Activated CD8-positive, alpha-beta T cell treated with anti-CD3 and anti-CD28 coated beads for 36 hours (primary cell): ENCODE measurements at regions not wholly inside any gene's neighbourhood (a gene's known extent, or its start where the extent isn't known, plus 50 kb on each side); places are given as distances from the start of the nearest gene placed in this dataset.

ENCODE experiments used
- ATAC-seq: fragments of 200-7000 bp; cut with Tn5 transposase; one replicate; pipeline ENCODE4 v1.10.0; 2021; ENCODE audit warnings: mild to moderate bottlenecking, moderate library complexity
- CTCF ChIA-PET: fragments of 350-600 bp; sonication (Branson Sonifier 250); formaldehyde crosslinking; loops from one replicate; lab custom pipeline; 2021; ENCODE audit warnings: antibody characterized with exemption; lab: Charles Lee
- POLR2A ChIA-PET: fragments of 350-600 bp; sonication (Branson Sonifier 250); formaldehyde crosslinking; loops from one replicate; lab custom pipeline; 2021; ENCODE audit warnings: antibody characterized with exemption; lab: Charles Lee
- DNase-seq: peaks from one replicate; pipeline ENCODE4 v3.0.0-alpha.2; 2020
- H3K27ac Mint-ChIP-seq: one replicate; pipeline ENCODE4 v1.8.0; 2021; ENCODE audit warnings: mild to moderate bottlenecking, mixed read lengths
- H3K27me3 Mint-ChIP-seq: one replicate; pipeline ENCODE4 v1.8.0; 2021; ENCODE audit warnings: mixed read lengths
- H3K36me3 Mint-ChIP-seq: one replicate; pipeline ENCODE4 v1.8.0; 2021; ENCODE audit warnings: low read depth, mixed read lengths
- H3K4me1 Mint-ChIP-seq: one replicate; pipeline ENCODE4 v1.8.0; 2021; ENCODE audit warnings: low read depth, mixed read lengths
- H3K4me3 Mint-ChIP-seq: one replicate; pipeline ENCODE4 v1.8.0; 2021; ENCODE audit warnings: mild to moderate bottlenecking, moderate library complexity, mixed read lengths
- H3K9me3 Mint-ChIP-seq: one replicate; pipeline ENCODE4 v1.8.0; 2021; ENCODE audit warnings: mixed read lengths
- intact Hi-C: fragments of 100-400 bp; cut with micrococcal nuclease; formaldehyde crosslinking; loops from one replicate; pipeline ENCODE4 v1.10.0; 2022
- TF ChIP-seq, protein P1 (sequence below): fragments of 200-600 bp; IDR thresholded peaks from one replicate; pipeline ENCODE4 v1.8.0; 2022; ENCODE audit warnings: antibody characterized with exemption, mild to moderate bottlenecking

GRCh38 chr4:146059151-146059550 lies 116.4 kb upstream of the LSM6 start:
- DNase-seq: no peak
- ChIA-PET POLR2A (no interaction called here), CTCF (no interaction called here)
- Mint-ChIP-seq H3K36me3 (no peaks in the 10 kb centered on the region), H3K27me3 (peaks cover 12% of the 10 kb centered on the region), H3K27ac (no peak overlapping the region), H3K4me1 (no peaks in the 10 kb centered on the region), H3K9me3 (no peaks in the 10 kb centered on the region), H3K4me3 (no peak overlapping the region)
- TF ChIP-seq, protein P1, sequence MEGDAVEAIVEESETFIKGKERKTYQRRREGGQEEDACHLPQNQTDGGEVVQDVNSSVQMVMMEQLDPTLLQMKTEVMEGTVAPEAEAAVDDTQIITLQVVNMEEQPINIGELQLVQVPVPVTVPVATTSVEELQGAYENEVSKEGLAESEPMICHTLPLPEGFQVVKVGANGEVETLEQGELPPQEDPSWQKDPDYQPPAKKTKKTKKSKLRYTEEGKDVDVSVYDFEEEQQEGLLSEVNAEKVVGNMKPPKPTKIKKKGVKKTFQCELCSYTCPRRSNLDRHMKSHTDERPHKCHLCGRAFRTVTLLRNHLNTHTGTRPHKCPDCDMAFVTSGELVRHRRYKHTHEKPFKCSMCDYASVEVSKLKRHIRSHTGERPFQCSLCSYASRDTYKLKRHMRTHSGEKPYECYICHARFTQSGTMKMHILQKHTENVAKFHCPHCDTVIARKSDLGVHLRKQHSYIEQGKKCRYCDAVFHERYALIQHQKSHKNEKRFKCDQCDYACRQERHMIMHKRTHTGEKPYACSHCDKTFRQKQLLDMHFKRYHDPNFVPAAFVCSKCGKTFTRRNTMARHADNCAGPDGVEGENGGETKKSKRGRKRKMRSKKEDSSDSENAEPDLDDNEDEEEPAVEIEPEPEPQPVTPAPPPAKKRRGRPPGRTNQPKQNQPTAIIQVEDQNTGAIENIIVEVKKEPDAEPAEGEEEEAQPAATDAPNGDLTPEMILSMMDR: no peak
- ATAC-seq: no peak
- intact Hi-C loops: no loop called here

GRCh38 chr4:146058531-146058930 lies 117.0 kb upstream of the LSM6 start:
- ATAC-seq: no peak
- H3K27me3 Mint-ChIP-seq: peaks cover 11% of the 10 kb centered on the region
- POLR2A ChIA-PET: no interaction called here

DNA sequence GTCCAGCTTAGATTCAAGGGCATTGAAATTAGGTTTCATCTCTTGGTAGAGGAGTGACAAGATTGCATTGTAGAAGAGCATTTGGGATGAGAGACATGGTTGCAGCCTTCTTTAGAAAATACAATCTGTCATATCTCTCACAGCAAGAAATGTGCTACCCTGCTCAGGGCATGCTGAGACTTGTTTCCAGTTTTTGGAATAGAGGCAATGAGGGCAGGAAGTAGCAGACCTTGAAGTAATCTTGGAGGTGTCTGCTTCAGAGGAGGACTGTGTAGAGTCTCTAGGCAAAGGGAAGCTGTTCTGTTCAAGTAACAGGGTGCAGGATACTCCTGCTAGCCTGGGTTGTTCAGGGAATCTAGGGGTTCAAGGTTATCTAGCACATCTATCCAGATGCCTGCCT lies 116.1 kb upstream of the ZNF827 start:
- CTCF ChIA-PET: no interaction called here
- ATAC-seq: no peak

More at GRCh38 chr4:146058531-146058930, 117.0 kb upstream of the LSM6 start:
- no peak overlapping the region for H3K4me3 Mint-ChIP-seq
- TF ChIP-seq, protein P1: no peak
- no peaks in the 10 kb centered on the region for H3K9me3 Mint-ChIP-seq
- CTCF ChIA-PET: no interaction called here
- no peak for DNase-seq
- no peaks in the 10 kb centered on the region for H3K4me1 Mint-ChIP-seq
- intact Hi-C loops: no loop called here
- H3K36me3 Mint-ChIP-seq: no peaks in the 10 kb centered on the region
- no peak overlapping the region for H3K27ac Mint-ChIP-seq

GRCh38 chr4:146053891-146054290 lies 115.3 kb upstream of the ZNF827 start:
- TF ChIP-seq, protein P1: no peak
- DNase-seq (no peak), ATAC-seq (no peak)
- ChIA-PET POLR2A (no interaction called here), CTCF (no interaction called here)
- Mint-ChIP-seq H3K27me3 (peaks cover 3% of the 10 kb centered on the region), H3K27ac (no peak overlapping the region), H3K36me3 (no peaks in the 10 kb centered on the region), H3K4me3 (no peak overlapping the region), H3K4me1 (no peaks in the 10 kb centered on the region), H3K9me3 (no peaks in the 10 kb centered on the region)
- intact Hi-C loops: no loop called here

More for the DNA sequence above, 116.1 kb upstream of the ZNF827 start:
- peaks cover 3% of the 10 kb centered on the region for H3K27me3 Mint-ChIP-seq
- no peaks in the 10 kb centered on the region for H3K4me1 Mint-ChIP-seq
- DNase-seq: no peak
- TF ChIP-seq, protein P1: no peak
- no peak overlapping the region for H3K4me3 Mint-ChIP-seq
- POLR2A ChIA-PET: no interaction called here
- no peaks in the 10 kb centered on the region for H3K36me3 Mint-ChIP-seq
- intact Hi-C loops: no loop called here
- H3K9me3 Mint-ChIP-seq: no peaks in the 10 kb centered on the region
- H3K27ac Mint-ChIP-seq: no peak overlapping the region

- CTCF ChIA-PET: no interaction called here
- no peaks in the 10 kb centered on the region for H3K9me3 Mint-ChIP-seq
- intact Hi-C loops: no loop called here
- no peak for ATAC-seq
- POLR2A ChIA-PET: no interaction called here
- H3K27me3 Mint-ChIP-seq: peaks cover 6% of the 10 kb centered on the region
- no peak overlapping the region for H3K27ac Mint-ChIP-seq
- TF ChIP-seq, protein P1: no peak
- no peak overlapping the region for H3K4me3 Mint-ChIP-seq
- no peaks in the 10 kb centered on the region for H3K36me3 Mint-ChIP-seq
- H3K4me1 Mint-ChIP-seq: no peaks in the 10 kb centered on the region
- DNase-seq: no peak
Observed at GRCh38 chr4:146051728-146052391, 113.2 kb upstream of the ZNF827 start.
